CD4-positive, alpha-beta T cell treated with Interleukin-21 for 1 hour (primary cell): ENCODE measurements at regions not wholly inside any gene's neighbourhood (a gene's known extent, or its start where the extent isn't known, plus 50 kb on each side); places are given as distances from the start of the nearest gene placed in this dataset.
A peak's percentile ranks its signal among the peaks of the same experiment; 100 is the strongest.

Experiments
- DNase-seq: peaks from one replicate; pipeline ENCODE4 v3.0.0-alpha.2; 2020

GRCh38 chr3:118811236-118811732 lies 223.4 kb downstream of the IGSF11 start:
- DNase-seq = no peak

GRCh38 chr3:118813472-118813871 lies 221.2 kb downstream of the IGSF11 start:
- DNase-seq = no peak

DNA sequence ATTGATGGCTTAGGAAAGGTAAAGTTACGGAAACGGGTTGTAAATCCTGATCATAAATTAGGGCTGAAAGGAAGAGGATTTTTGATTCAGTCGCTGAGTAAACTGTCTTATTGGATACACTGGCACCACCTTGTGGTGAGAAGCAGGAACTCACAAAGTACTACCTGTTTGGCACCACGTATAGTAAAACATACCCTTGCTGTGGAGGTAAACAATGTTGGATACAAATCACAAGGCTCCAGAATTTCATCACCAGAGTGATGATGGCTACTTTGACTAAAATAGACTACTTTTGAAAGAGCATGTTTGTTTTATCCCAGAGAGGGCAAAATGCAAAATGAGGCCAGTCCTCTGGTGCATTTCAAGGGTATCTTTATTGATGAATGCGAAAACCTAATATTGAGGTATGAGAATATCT lies 216.9 kb downstream of the IGSF11 start:
- DNase-seq = peak; percentile 45

- DNase-seq = no peak
These were observed 216.3 kb downstream of the IGSF11 start for GRCh38 chr3:118818386-118818785.

DNA sequence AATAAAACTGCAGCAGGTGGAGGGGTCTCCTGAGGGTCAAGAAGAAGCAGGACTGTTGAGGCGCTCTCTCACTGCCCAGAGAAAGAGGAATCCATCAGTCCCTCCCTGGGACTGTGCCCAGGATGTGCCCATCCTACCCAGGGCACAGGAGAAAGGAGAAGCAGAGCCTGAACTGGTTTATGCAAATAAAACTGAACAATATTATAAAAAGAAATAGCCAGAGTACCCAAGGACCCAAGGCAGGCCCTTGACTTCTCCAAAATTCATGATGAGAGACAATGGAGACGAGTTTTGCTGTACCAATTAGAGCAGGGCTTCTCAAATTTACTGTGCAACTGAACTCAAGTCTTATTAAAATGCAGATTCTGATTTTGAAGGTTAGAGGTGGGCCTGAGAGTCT lies 211.0 kb downstream of the IGSF11 start:
- no peak for DNase-seq

GRCh38 chr3:118827446-118827845 lies 207.2 kb downstream of the IGSF11 start:
- no peak for DNase-seq

DNA sequence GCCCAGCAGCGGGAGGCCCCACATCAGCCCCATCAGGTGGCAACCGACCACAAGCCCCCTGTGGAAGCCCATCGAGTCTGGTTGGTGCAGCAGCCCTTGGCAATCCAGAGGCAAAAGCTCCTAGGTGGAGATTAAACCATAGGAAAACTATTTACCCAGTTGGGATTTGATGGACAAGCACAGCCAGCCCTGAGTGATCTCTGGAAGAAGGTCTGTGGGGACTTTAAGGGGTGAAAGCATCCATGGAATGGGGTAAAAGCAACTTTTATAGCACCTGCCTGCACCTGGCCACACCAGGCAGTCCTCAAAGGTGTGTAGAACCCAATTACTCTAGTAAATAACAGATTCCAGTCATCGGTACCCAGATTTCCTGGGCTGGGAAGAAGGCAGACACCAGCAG lies 206.3 kb downstream of the IGSF11 start:
- DNase-seq = no peak

- DNase-seq = no peak
These were observed 201.6 kb downstream of the IGSF11 start for GRCh38 chr3:118833075-118833474.

DNA sequence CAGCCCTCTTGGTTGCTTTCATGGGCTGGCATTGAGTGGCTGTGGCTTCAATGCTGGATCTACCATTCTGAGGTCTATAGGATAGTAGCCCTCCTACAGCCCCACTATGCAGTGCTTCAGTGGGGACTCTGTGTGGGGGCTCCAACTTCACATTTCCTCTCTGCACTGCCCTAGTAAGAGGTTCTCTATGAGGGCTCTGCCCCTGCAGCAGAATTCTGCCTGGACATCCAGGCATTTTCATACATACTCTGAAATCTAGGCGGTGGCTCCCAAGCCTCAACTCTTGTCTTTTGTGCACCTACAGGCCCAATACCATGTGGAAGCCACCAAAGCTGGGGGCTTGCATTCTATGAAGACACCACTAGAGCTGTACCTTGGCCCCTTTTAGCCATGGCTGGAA lies 195.8 kb downstream of the IGSF11 start:
- no peak for DNase-seq

DNA sequence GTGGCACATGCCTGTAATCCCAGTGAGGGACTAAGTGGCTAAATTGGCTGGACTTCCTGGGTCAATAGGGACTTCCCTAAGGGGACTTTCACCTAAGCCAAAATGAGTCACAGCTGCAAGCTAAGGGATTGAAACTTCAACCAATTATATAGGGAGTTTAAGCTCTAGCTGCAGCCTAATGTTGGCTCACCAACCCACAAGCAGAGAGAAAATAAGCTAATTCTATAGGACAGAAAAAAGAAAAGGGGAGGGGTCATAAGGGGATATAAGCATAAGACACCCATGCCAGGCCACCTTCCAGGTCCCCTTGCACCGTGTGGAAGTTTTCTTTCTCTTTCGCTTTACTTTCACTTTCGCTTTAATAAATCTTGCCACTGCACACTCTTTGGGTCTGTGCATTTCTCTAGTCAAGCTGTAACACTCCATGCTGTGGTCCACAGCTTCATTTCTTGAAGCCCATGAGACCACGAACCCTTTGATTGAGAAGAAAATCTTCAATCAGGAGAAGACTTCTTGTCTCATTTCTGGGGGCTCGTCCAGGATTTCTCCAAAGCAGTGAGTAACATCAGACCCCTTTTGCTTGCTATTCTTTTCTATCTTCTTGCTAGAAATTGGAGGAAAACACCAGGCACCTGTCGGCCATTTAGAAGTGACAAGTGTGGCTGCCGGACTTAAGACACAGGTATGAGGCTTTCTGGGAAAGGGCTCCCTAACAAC lies 192.3 kb downstream of the IGSF11 start:
- no peak for DNase-seq

DNA sequence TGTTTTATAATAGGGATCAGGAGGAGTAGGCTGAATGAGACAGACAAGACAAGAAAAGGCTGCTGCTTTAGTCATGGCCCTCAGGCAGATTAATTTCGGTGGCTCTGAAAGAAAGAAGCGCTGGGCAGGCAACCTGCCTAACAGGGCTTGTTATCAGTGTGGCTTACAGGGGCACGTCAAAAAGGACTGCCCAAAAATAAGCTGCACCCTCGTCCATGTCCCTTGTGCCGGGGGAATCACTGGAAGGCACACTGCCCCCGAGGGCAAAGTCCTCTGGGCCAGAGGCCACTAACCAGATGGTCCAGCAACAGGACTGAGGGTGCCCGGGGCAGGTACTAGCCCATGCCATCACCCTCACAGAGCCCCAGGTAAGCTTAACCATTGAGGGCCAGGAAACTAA lies 188.5 kb downstream of the IGSF11 start:
- DNase-seq = no peak
